GM21619 (cell line): ENCODE measurements at regions not wholly inside any gene's neighbourhood (a gene's known extent, or its start where the extent isn't known, plus 50 kb on each side); places are given as distances from the start of the nearest gene placed in this dataset.

Experiments
- ATAC-seq: cut with Tn5 transposase; IDR thresholded peaks from one replicate; pipeline ENCODE4 v1.9.1; 2021; ENCODE audit not compliant: unreplicated experiment

DNA sequence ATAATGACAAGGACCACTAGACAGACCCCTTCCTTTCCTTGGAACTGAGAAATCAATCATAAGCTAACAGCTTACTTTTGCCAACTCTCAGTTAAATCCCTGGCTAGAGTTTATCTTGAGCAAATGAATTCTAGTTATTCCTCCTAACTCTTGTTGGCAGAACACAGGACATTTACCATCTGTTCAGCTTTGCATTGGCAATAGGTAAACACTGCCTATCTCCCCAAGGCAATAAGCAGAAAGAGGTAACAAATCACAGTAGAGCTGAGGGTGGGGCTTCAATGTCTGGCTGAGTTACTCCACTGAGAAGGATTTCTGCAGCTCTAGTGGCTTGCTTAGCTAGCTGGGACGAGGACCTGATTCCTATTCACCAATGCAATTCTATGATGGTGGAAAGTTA lies 503.3 kb upstream of the GRIA1 start:
- no peak for ATAC-seq

GRCh38 chr5:152990217-152990616 lies 500.3 kb upstream of the GRIA1 start:
- ATAC-seq: no peak

DNA sequence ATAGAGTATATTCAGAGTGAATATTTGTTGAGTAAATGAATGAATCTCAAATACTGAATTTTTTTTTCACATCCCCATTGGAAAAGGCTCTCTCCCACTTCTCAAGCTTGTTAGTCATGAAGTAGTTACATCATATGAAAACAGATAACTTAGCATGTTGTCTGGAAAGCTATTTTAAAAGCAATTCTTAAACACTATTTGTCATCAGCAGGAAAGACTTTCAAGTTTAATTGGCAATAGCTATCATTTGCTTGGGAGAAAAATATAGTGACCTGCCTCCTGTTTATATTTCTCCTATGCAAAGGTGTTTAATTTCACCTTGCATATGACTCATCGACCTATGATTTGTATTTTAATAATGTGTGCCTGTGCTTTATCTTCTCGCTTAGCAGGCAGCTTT lies 499.8 kb upstream of the GRIA1 start:
- ATAC-seq: no peak

- no peak for ATAC-seq
Observed at GRCh38 chr5:152994033-152994680, 496.3 kb upstream of the GRIA1 start.

DNA sequence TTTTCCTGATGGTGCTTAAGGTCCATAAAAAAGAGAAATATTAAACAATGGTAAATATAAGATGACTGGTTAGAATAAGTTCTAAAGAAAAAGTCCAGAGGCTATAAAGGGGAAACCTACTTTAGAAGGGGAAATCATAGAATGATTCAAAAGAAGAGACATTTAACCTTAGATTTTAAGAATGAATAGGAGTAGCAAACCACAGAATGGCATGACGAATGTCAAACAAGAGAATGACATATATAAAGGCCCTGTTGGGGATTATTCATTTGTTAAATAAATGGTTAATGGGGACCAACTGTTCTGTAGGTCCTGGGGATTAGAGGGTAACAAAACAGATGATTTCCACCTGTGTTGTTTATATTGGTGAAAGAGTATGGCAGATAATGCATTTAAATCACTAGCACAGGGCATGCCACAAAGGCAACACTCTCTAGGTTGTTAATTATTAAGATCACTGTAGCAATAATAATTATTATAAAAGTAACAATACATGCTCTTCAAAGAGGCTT lies 495.2 kb upstream of the GRIA1 start:
- no peak for ATAC-seq

DNA sequence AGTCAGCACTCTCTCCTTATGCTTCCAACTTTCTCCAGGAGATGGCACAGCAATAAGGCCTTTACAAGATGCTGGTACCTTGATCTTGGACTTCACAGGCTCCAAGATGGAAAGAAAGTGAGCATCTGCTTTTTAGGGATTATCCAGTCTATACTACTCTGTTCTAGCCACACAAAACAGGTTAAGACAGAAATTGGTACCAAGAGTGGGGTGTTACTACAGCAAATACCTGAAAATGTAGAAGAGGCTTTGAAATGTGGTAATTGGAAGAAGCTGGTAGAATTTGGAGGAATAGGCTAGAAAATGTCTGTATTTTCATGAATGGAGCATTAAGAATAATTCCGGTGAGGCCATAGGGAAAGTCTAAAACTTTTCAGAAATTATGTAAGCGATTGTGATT lies 484.8 kb upstream of the GRIA1 start:
- no peak for ATAC-seq

- ATAC-seq: no peak
Observed at GRCh38 chr5:153006681-153007080, 483.8 kb upstream of the GRIA1 start.

- no peak for ATAC-seq
Observed at GRCh38 chr5:153014194-153014593, 476.3 kb upstream of the GRIA1 start.

DNA sequence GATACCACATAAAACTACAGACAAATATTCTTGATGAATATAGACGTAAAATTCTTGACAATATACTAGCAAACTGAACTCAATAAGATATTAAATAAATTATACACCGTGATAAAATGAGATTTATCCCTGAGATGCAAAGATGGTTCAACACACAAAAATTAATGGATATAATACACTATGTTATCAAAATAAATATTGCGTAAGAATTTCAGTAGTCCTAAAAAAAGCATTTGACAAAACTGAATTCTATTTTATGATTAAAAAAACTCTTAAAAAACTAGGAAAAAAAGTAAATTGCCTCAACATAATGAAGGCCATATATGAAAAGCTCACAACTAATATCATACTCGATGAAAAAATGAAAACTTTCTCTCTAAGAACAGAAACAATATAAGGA lies 472.3 kb upstream of the GRIA1 start:
- ATAC-seq: no peak

DNA sequence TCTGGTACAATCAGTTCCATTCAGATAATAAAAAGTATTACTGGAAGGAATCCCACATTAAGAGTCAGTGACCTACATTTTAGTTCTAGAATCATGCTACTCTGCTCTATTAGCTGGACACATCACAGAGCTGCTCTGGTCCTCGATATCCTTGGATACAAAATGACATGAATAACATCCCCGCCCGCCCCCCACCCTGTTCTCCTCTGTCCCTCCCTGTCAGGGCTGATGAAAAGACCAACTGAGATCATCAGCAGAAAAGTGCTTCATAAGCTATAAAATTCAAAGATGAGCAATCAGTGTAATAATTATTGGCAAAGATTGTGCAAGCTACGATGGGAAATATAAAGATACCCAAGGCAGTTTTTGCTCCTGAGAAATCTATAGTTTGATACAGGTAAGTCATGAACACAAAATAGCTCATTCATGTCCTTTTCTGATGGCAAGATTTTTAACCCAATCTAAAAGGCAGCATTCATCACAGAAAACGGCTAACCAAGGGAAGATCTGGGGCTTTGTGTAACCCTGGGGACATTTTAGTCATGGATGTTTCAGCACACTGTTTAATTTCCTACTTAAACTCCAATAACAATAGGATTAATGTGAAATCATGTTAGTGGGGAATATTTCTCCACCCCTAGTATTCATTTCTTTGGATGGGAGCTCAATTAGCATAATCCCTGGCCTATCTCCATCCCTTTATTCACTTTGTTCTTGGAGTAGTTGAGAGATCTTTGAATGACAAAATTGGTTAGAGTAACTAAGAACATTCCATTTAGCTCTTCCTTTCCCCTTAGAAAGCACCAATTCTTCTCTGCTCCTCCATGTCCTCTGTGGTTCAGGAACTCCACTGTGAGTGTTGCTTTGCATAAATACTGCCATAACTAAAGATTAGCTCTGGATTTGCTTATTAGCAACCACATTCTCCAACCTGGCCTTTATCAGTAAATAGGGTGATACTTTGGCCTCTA lies 459.4 kb upstream of the GRIA1 start:
- no peak for ATAC-seq

DNA sequence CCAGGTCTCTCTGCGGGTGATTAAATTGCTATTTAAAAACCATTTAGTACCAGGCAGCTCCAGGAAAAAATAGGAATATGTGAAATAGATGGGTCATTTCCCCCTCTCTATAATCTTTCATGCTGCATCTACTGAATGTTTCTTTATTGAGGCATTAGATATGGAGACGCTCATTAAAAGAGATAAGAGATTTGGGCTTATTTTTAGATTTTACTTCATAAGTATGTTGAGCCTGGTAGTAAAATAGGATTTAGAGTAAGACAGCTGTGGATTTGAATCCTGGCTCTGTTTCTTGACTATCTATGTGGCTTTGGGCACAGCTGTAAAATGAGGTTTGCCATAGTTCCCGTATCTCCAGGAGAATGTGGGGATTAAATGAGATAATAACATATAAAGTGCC lies 451.0 kb upstream of the GRIA1 start:
- ATAC-seq: no peak

DNA sequence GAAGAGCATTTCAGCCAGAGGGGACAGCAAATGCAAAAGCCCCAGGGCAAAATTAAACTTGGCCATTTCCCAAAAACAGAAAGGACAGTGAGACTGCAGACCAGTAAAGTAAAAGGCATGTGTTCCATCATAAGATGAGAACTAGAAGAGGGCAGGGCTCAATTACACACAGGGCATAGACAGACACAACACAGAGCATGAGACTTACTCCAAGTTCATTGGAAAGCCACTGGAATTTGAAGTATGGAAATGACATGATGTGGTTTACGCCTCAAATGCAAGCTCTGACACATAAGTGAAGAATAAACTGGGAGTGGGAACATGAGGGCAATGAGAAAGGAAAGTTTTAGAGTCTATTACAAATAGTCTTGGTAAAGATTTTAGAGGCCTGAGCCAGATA lies 446.6 kb upstream of the GRIA1 start:
- no peak for ATAC-seq

GRCh38 chr5:153050496-153051179 lies 439.8 kb upstream of the GRIA1 start:
- ATAC-seq: no peak

DNA sequence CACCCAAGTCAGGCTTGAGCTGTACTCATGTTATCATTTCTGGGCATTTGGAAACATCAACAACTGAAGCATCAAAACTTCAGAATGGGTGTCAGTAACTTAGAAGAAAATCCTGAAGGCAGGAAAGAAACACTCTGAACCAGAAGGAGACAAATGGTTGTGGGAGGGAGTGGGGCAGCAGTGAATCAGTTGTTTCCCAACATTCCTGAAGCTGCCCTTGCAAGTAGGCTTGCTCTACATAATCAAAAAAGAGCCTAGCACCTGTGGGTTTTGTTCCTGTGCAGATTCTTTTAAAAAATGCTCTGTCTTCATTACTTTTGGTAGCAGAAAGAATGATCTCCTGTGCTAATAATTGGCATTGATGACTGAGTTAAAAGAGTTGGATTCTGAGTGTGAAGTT lies 424.2 kb upstream of the GRIA1 start:
- ATAC-seq: no peak

- no peak for ATAC-seq
Observed at GRCh38 chr5:153067869-153068268, 422.6 kb upstream of the GRIA1 start.

- no peak for ATAC-seq
Observed at GRCh38 chr5:153079396-153079795, 411.1 kb upstream of the GRIA1 start.

GRCh38 chr5:153080940-153081339 lies 409.5 kb upstream of the GRIA1 start:
- no peak for ATAC-seq

GRCh38 chr5:153081385-153081784 lies 409.1 kb upstream of the GRIA1 start:
- no peak for ATAC-seq

DNA sequence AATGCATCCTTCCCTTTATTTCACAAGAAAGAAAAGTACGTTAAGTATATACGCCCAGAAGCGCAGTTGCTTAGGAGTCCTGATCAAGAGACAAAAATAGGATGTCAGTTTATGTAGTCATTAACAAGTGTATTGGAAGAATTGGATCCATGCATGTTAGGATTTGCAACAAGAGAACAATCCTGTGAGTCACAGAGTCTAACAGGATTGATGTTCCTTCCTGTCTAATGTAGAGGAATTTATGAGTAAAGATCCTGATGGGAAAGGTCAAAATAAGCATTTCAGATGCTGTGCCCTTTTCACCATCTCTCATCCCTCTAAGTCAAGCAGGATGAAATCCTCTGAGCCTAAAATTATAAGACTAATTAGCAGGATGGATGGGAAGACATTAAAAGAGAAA lies 406.0 kb upstream of the GRIA1 start:
- ATAC-seq: no peak

DNA sequence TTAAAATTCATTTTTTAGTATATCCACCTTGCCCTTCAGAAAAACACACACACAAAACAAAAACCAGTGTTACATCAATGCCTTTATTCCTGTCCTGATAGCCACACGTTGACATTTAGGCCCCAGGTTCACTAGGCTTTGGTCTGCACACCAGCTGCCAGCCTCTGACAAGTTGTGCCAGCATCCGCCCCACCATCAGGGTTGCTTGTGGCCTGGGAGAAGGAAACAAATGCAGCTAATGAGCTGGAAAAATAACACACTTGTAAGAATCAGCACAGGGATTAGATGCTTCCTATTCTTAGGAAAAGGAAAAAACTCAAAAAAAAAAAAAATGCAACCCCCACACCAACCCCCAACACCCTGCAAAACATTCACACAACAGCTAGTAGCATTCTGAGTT lies 404.0 kb upstream of the GRIA1 start:
- ATAC-seq: no peak

DNA sequence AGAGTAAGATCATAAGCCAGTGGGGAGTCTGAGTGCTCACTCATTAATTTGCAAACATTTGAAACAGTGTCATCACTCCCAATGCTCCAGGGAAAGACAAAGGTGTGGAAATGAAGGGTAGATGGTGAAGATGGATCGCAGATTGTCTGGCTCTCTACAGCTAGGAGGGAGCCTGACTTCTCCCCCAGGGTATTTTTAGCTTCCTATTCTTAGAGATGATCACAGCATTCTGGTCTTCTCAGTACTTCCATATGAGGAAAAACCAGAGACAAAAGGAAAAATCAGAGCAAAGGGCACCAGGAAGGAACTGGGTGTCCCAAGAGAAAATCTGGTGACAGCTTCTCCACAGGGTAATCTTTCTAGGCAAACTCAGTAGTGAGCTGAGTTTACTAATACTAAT lies 401.9 kb upstream of the GRIA1 start:
- no peak for ATAC-seq

GRCh38 chr5:153094333-153094732 lies 396.1 kb upstream of the GRIA1 start:
- no peak for ATAC-seq
